Neural progenitor cell (in vitro differentiated cells): ENCODE measurements at regions not wholly inside any gene's neighbourhood (a gene's known extent, or its start where the extent isn't known, plus 50 kb on each side); places are given as distances from the start of the nearest gene placed in this dataset.

Source experiments
- CTCF ChIP-seq: fragments of 200-600 bp; sonication (generic); IDR thresholded peaks from 2 replicates; pipeline ENCODE4 v1.5.1; 2017; ENCODE audit warnings: antibody characterized with exemption, mild to moderate bottlenecking
- EZH2 ChIP-seq: fragments of 200-600 bp; sonication (generic); IDR thresholded peaks from 2 replicates; pipeline ENCODE4 v1.6.1; 2017; ENCODE audit warnings: antibody characterized with exemption, mild to moderate bottlenecking, moderate library complexity

DNA sequence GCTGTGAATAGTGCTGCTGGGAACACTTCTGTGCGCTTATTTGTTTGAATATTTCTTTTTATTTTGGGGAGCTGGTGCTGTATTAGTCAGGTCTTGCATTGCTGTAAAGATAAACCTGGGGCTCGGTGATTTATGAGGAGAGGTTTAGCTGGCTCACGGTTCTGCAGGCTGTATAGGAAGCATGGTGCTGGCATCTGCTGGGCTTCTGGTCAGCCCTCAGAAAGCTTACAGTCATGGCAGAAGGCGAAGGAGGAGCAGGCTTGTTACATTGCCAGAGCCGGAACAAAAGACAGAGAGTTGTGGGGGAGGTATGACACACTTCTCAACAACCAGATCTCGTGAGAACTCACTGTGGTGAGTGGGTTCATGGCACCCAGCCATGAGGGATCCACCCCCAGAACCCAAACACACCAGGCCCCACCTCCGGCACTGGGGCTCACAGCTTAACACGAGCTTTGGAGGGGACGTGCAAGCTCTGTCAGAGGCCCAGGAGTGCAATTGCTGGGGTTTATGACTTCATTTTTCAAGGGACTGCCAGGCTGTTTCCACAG is 68.8 kb upstream of the GATA5 start:
- TF ChIP-seq CTCF (no peak), EZH2 (no peak)
